Activated naive CD4-positive, alpha-beta T cell treated with Interleukin-2 at 50 U/mL for 16 hours (primary cell): ENCODE measurements at regions not wholly inside any gene's neighbourhood (a gene's known extent, or its start where the extent isn't known, plus 50 kb on each side); places are given as distances from the start of the nearest gene placed in this dataset.

ENCODE experiments used
- DNase-seq: peaks from one replicate; pipeline ENCODE4 v3.0.0-alpha.2; 2020

DNA sequence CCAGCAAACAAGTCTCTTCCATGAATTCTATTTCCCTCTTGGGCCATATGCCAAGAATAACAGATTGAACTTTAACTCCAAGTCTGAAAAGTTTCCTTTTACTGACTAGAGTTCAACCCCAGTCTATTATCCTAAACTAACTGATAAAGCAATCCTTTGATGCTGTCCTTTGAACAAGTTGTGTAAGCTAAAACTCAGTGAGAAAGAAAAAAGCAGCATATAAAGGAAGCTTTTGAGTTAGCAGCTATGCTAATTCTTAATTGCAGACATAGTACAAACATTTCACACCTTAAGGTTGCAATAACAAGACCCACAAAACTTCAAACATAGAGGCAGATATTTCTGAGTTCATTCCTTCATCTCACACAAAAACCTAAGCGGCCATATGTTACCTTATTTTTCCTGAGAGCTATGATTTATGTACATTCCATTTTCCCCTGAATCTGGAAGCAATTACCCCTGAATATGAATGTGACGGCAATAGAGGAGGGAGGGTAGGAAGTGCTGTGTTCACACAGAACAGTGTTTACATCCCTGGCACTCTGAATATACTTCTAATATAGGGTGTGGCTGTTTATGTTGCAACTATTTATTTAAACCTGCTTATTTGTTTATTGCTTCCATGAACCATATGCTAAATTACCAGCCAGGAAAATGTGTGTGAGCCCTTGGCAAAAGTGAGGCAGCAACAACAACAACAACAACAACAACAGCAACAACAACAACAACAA, 180.6 kb downstream of the IRS1 start:
- no peak for DNase-seq

DNA sequence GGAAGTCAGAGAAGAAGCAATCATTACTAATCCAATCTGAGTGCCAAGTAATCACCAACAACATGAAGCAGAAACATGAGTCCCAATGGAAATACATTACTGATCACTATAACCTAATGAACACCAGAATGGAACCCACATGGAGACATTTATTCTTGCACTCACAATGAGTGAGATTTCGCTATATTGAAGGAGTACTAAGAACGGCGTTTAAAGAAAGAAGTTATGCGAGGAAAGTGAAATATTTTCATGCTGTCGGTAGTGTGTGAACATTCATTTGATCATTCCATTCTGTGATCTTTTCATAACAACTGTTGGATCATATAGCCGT, 181.1 kb downstream of the IRS1 start:
- no peak for DNase-seq

- no peak for DNase-seq
Observed at GRCh38 chr2:226615891-226616290, 183.7 kb downstream of the IRS1 start.

GRCh38 chr2:226611944-226612318, 187.7 kb downstream of the IRS1 start:
- no peak for DNase-seq

DNA sequence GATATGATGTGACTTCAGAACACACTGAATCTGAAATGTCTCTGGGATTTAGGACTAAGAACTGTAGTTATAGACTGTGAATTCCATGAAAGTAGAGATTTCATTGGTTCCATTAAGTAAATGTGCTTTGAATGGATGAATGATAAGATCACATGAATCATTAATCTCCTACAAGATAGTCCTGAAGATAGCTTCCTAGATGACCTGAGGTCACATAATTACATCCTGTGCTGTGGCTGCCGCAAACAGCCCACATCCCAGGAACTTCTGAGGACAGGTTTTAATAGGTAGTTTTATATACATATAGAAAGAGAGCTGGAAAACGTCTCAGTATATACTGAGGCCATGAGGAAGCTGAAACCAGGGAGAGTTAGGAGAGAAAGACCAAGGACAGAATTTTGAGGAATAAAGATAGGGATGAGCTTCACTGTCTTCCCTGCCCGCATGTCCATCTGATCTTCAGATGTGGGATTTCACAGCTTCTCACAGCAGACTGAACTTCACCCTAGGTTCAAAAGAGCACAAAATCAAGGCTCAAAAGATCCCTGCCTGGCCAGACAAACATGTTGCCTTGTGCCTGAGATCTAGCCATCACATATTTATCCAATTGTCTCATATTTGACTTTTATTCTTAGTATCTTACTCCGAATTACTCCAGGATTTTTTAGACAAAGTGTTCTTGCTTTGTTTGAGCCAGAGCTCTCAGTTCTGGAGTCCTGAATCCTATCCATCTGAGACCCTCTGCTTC, 188.2 kb downstream of the IRS1 start:
- no peak for DNase-seq

DNA sequence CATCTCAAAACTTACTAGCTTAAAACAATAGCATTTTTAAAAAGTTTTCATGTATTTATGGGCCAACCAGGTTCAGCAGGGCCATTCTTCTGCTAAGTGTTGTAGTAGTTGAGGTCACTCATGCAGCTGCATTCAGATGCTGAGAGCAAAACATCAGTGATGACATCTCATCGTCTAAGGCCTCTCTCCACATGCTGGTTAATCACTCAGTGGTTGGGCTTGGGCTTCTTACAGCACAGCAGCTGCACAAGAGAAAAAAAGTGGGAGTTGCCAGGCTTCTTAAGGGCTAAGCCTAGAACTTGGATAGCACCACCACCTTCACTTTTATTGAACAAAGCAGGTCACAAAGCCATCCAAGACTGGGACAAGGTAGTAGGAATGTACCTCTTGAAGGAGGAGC, 190.3 kb downstream of the IRS1 start:
- no peak for DNase-seq

GRCh38 chr2:226608451-226608850, 191.2 kb downstream of the IRS1 start:
- DNase-seq, result no peak

- no peak for DNase-seq
Observed at GRCh38 chr2:226607379-226607778, 192.2 kb downstream of the IRS1 start.

- DNase-seq, result no peak
Observed at GRCh38 chr2:226605642-226606041, 194.0 kb downstream of the IRS1 start.

GRCh38 chr2:226603606-226604005, 196.0 kb downstream of the IRS1 start:
- DNase-seq, result no peak

DNA sequence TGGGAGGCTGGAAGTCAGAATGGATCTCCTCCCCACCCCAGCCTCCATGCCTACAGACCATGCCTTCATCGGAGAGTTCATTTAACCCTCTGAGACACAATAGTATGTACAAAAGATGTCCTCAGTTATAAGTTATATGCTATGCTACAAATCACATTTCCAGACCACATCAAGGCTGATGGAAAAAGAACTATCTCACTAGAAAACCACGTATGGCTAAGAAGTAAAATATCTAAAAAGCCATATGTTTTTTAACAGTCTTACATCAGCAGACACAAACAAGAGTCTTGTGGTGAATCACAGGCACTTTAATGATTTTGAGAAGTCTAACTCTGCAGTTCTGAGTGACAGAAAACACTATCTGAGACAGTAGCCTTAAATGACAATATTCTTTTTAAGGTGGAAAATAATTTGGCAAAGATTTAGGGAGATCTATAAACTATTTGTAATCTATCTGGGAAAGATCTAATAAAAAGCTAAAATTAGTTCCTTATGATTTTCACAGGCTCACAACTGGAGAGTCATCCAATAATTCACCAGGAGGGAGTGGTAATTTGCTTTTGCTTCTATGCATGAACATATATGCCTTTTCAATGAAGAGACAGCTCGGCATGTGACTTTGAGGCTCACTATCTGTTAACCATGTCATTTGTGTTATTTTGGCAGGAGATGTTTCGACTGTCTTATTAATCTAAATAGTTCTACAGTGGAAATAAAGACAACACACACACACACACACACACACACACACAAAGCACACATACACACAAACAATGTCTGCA, 197.5 kb downstream of the IRS1 start:
- no peak for DNase-seq

- DNase-seq, result no peak
Observed at GRCh38 chr2:226600802-226601201, 198.8 kb downstream of the IRS1 start.

GRCh38 chr2:226600184-226600583, 199.4 kb downstream of the IRS1 start:
- DNase-seq, result no peak

DNA sequence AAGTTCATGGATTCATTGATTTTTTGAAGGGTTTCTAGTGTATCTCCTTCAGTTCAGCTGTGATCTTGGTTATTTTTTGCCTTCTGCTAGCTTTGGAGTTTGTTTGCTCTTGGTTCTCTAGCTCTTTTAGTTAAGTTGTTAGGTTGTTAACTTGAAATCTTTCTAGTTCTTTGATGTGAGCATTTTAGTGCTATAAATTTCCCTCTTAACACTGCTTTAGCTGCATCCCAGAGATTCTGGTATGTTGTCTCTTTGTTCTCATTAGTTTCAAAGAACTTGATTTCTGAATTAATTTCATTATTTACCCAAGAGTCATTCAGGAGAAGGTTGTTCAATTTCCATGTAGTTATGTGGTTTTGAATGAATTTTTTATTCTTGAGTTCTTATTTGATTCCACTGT, 210.6 kb downstream of the IRS1 start:
- DNase-seq, result no peak

GRCh38 chr2:226585130-226585561, 214.5 kb downstream of the IRS1 start:
- DNase-seq, result no peak

DNA sequence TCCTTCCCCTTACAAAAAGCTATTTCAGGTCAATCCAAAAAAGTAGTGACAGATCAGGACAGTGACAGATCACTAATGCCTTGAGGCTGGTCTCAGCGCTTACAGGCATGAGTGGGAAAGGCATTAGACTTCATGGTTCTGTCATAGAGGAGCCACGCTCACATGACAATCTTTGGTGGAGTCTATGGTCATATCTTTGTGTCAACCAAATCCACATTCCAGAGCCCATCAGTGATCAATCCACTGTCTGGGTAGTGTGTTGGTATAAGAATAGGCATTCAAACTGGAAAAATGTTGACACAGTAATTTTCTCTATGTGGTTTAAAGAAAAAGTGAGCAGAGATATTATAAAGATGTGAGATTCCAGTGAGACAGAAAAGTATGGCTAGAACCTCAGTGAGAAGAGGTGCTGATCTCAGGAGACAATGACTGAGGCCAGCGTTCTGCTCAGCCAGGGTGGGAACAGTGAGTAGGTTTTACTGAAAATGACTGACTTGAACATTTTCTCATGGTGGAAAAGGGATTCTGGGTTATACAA, 215.0 kb downstream of the IRS1 start:
- no peak for DNase-seq

DNA sequence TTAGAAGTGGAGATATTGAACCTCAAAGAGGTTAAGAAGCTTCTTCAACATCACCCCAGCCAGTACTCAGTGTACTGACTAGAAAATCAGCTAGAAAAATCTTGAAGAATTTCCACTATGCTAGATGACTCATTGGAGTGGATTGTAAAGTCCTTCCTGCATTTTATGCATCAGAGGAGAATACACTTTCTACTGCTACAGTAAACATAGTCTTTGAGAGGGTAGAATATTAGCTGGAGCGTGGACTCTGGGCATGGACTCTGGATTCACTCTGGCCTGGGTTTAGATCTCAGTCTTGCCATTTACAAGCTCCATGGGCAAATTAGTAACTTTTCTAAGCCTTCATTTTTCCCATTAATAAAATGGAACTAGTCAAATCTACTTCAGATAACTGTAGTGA, 215.9 kb downstream of the IRS1 start:
- no peak for DNase-seq

- no peak for DNase-seq
Observed at GRCh38 chr2:226581661-226582060, 218.0 kb downstream of the IRS1 start.

DNA sequence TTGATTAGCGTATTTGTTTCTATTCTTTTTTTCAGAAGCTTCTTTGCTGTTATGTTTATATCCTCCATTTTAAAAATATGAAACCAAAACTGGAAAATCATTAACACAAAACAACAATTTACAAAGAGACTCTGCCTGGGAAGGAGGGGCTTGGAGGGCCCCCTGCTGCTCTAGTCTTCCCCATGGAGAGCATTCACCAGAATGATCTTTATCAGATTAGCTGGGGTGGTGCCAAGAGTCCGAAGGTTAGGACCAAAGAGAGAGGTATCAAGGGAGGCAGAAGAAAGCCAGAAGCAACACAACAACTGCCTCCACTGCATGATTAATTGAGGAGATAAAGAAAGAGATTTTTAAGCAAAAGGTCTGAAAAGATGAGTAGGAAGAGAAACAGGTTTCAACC, 218.6 kb downstream of the IRS1 start:
- no peak for DNase-seq

DNA sequence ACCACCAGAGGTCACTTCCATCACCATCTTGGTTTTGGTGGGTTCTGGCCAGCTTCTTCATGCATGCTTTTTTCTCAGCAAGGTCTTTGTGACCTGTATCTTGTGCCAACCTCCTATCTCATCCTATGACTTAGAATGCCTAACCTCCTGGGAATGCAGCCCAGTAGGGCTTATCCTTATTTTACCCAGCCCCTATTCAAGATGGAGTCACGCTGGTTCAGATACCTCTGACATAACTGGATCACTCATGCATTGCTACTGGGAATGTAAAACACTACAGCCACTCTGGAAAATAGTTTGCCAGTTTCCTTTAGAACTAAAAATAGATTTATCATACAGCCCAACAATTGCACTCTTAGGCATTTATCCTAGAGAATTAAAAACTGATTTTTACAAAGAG, 219.2 kb downstream of the IRS1 start:
- no peak for DNase-seq

DNA sequence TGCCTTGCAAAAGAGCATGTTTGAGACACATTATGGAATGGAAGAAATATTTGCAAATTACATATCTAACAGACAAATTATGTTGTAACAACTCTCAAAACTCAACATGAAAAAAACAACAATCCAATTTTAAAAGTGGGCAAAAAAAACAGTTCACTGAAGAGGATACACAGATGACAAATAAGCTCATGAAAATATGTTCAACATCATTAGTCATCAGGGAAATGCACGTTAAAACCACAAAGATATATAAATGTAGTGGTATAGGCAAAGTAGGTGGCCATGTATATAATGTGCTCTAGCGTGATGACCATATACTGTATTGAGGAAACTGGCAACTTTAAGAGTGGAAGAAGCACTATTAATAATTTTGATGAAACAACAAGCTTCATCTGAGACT, 220.1 kb downstream of the IRS1 start:
- DNase-seq, result no peak

GRCh38 chr2:226578879-226579278, 220.7 kb downstream of the IRS1 start:
- no peak for DNase-seq

DNA sequence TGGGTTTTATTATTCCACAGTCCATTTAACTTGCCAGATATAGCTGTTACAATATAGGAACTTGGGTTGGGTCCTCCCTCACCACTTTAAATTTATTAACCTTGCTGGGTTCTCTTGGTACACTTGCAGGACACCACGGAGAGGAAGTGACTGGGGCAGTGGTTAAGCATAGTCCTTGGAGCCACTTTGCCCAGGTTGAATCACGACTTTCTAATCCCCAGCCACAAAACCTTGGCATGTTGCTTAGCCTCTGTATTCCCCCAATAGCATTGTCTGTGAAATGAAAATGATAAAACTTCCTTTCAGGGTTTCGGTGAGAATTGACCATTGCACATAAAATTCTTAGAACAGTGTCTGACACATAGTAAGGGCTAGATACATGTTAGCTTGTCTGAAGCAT, 221.2 kb downstream of the IRS1 start:
- no peak for DNase-seq

GRCh38 chr2:226575928-226576327, 223.7 kb downstream of the IRS1 start:
- no peak for DNase-seq
